Testis (tissue), 2 donors: ENCODE measurements at regions not wholly inside any gene's neighbourhood (a gene's known extent, or its start where the extent isn't known, plus 50 kb on each side); places are given as distances from the start of the nearest gene placed in this dataset.

ENCODE experiments used
- DNase-seq: peaks from one replicate; pipeline ENCODE4 v3.0.0-alpha.2; 2019
- H3K27ac ChIP-seq, 2 donors: fragments of 200-600 bp; sonication (generic); one replicate each; pipeline ENCODE4 v1.5.1; 2019
- H3K27me3 ChIP-seq: fragments of 200-600 bp; sonication (generic); one replicate; pipeline ENCODE4 v1.5.1; 2019
- H3K36me3 ChIP-seq: fragments of 200-600 bp; sonication (generic); one replicate; pipeline ENCODE4 v1.5.1; 2017; ENCODE audit warnings: low read depth; ENCODE audit errors: missing control alignments
- H3K4me1 ChIP-seq: fragments of 200-600 bp; sonication (generic); one replicate; pipeline ENCODE4 v1.5.1; 2019
- H3K4me3 ChIP-seq, 2 donors: fragments of 200-600 bp; sonication (generic); one replicate each; pipeline ENCODE4 v1.5.1; 2017 to 2019
- H3K9me3 ChIP-seq: fragments of 200-600 bp; sonication (generic); one replicate; pipeline ENCODE4 v1.5.1; 2017
- CTCF ChIP-seq, 3 experiments: fragments of 450-650 bp in 2 of 3; fragments of 200-600 bp in 1 of 3; sonication (generic) in 1 of 3; IDR thresholded peaks; one replicate each; pipeline ENCODE4 v1.5.1; 2016 to 2019; ENCODE audit warnings: antibody characterized with exemption in 3 of 3, mild to moderate bottlenecking in 2 of 3, moderate library complexity in 1 of 3
- POLR2A ChIP-seq: fragments of 450-650 bp; IDR thresholded peaks from one replicate; pipeline ENCODE4 v1.6.1; 2017; ENCODE audit warnings: antibody characterized with exemption, mild to moderate bottlenecking, moderate library complexity
- WGBS, 2 donors: methylation state at CpG; one replicate each; pipeline ENCODE4 v1.1.5; 2018; 5-methylcytosine and 5-hydroxymethylcytosine counted together
- intact Hi-C: fragments of 100-400 bp; cut with DNase I; formaldehyde crosslinking; loops from one replicate; pipeline ENCODE4 v1.15.1; 2023; ENCODE audit warnings: low total_unique reads

GRCh38 chr2:10964052-10964790 is 52.5 kb downstream of the KCNF1 start:
- Histone ChIP-seq H3K9me3 (no peaks in the 10 kb centered on the region), H3K36me3 (no peaks in the 10 kb centered on the region), H3K4me3 (no peak overlapping the region), H3K27me3 (no peaks in the 10 kb centered on the region), H3K4me1 (no peaks in the 10 kb centered on the region), H3K27ac (no peak overlapping the region)
- DNase-seq, result no peak
- 53 to 56% methylated on average over 14 of the region's 14 CpGs for WGBS, 2 donors
- no peak for TF ChIP-seq POLR2A
- no peak for TF ChIP-seq CTCF (IDR thresholded peaks at IDR 0.05)
- intact Hi-C loops, result no loop called here

- H3K27me3 ChIP-seq, result no peaks in the 10 kb centered on the region
- DNase-seq, result no peak
- H3K9me3 ChIP-seq, result no peaks in the 10 kb centered on the region
- WGBS, 2 donors, result 91 to 93% methylated on average over 15 to 19 of the region's 19 CpGs
- H3K4me1 ChIP-seq, result no peaks in the 10 kb centered on the region
- TF ChIP-seq CTCF (IDR thresholded peaks at IDR 0.05), result no peak
- TF ChIP-seq POLR2A, result no peak
- no peaks in the 10 kb centered on the region for H3K36me3 ChIP-seq
- no peak overlapping the region for H3K27ac ChIP-seq
- intact Hi-C loops, result no loop called here
- no peak overlapping the region for H3K4me3 ChIP-seq
Observed at GRCh38 chr2:10965241-10965843, 53.6 kb downstream of the KCNF1 start.

- DNase-seq, result no peak
- Histone ChIP-seq H3K9me3 (no peaks in the 10 kb centered on the region), H3K36me3 (no peaks in the 10 kb centered on the region), H3K4me1 (no peaks in the 10 kb centered on the region), H3K27me3 (no peaks in the 10 kb centered on the region), H3K27ac (no peak overlapping the region), H3K4me3 (no peak overlapping the region)
- intact Hi-C loops, result no loop called here
- TF ChIP-seq CTCF (IDR thresholded peaks at IDR 0.05), result no peak
- no peak for TF ChIP-seq POLR2A
- 95 to 97% methylated on average over 6 to 7 of the region's 7 CpGs for WGBS, 2 donors
Observed at GRCh38 chr2:10966056-10966455, 54.3 kb downstream of the KCNF1 start.

GRCh38 chr2:10966741-10967140 is 55.0 kb downstream of the KCNF1 start:
- Histone ChIP-seq H3K4me1 (no peaks in the 10 kb centered on the region), H3K9me3 (no peaks in the 10 kb centered on the region), H3K27ac (no peak overlapping the region), H3K4me3 (no peak overlapping the region), H3K36me3 (no peaks in the 10 kb centered on the region), H3K27me3 (no peaks in the 10 kb centered on the region)
- 77 to 90% methylated on average over 10 to 13 of the region's 13 CpGs for WGBS, 2 donors
- no peak for TF ChIP-seq POLR2A
- TF ChIP-seq CTCF (IDR thresholded peaks at IDR 0.05), result no peak
- DNase-seq, result no peak
- intact Hi-C loops, result no loop called here

GRCh38 chr2:10968176-10968575 is 56.4 kb downstream of the KCNF1 start:
- intact Hi-C loops, result no loop called here
- Histone ChIP-seq H3K4me3 (no peak overlapping the region), H3K27ac (no peak overlapping the region), H3K9me3 (no peaks in the 10 kb centered on the region), H3K4me1 (no peaks in the 10 kb centered on the region), H3K27me3 (no peaks in the 10 kb centered on the region), H3K36me3 (no peaks in the 10 kb centered on the region)
- TF ChIP-seq POLR2A (no peak), CTCF (IDR thresholded peaks at IDR 0.05) (no peak)
- 92 to 94% methylated on average over 11 of the region's 11 CpGs for WGBS, 2 donors
- DNase-seq, result no peak
